ENCODE measurements at regions not wholly inside any gene's neighbourhood (a gene's known extent, or its start where the extent isn't known, plus 50 kb on each side); places are given as distances from the start of the nearest gene placed in this dataset.

- ChIA-PET POLR2A (no interaction called here), CTCF (interaction anchor here (0.5 to 4.5 kb wide), 37 partner anchors 10 to 952 kb away, joined by 3 to 38 read pairs (median 4); no protein-coding TSS in a partner anchor)
- Histone ChIP-seq H3K27ac (ENCODE audit: extremely low read depth, low read depth, low read length) (no peak overlapping the region), H3K9me3 (ENCODE audit: control insufficient read depth, insufficient read depth, low read depth, low read length) (no peaks in the 10 kb centered on the region), H3K4me3 (ENCODE audit: low read depth, low read length) (no peak overlapping the region), H3K36me3 (ENCODE audit: control insufficient read depth in 2 of 2, insufficient read depth in 1 of 2, low read length in 2 of 2) (no peaks in the 10 kb centered on the region), H3K4me1 (ENCODE audit: control insufficient read depth, insufficient read depth, low read length) (peaks cover 13% of the 10 kb centered on the region)
- TF ChIP-seq TRIM28 (IDR thresholded peaks at IDR 0.05; ENCODE audit: borderline replicate concordance, low read length) (no peak), GLIS2 (tag by site-specific recombination; IDR thresholded peaks at IDR 0.05) (no peak), ZNF302 (tag by site-specific recombination; IDR thresholded peaks at IDR 0.05; ENCODE audit: low read depth) (no peak), ZNF654 (tag by site-specific recombination; IDR thresholded peaks at IDR 0.05; ENCODE audit: low read depth) (no peak)
- TF ChIP-seq, protein P1, sequence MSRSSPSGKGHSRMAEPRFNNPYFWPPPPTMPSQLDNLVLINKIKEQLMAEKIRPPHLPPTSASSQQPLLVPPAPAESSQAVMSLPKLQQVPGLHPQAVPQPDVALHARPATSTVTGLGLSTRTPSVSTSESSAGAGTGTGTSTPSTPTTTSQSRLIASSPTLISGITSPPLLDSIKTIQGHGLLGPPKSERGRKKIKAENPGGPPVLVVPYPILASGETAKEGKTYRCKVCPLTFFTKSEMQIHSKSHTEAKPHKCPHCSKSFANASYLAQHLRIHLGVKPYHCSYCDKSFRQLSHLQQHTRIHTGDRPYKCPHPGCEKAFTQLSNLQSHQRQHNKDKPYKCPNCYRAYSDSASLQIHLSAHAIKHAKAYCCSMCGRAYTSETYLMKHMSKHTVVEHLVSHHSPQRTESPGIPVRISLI (tag by site-specific recombination; IDR thresholded peaks at IDR 0.05), result no peak
- TF ChIP-seq, protein P2, sequence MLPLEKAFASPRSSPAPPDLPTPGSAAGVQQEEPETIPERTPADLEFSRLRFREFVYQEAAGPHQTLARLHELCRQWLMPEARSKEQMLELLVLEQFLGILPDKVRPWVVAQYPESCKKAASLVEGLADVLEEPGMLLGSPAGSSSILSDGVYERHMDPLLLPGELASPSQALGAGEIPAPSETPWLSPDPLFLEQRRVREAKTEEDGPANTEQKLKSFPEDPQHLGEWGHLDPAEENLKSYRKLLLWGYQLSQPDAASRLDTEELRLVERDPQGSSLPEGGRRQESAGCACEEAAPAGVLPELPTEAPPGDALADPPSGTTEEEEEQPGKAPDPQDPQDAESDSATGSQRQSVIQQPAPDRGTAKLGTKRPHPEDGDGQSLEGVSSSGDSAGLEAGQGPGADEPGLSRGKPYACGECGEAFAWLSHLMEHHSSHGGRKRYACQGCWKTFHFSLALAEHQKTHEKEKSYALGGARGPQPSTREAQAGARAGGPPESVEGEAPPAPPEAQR (tag by site-specific recombination; IDR thresholded peaks at IDR 0.05), result no peak
Observed at GRCh38 chr6:2449572-2449940, 204.2 kb upstream of the GMDS start.

- POLR2A ChIA-PET, result no interaction called here
- TF ChIP-seq ZNF623 (tag by site-specific recombination; IDR thresholded peaks at IDR 0.05), result no peak
- no peak for TF ChIP-seq ZNF624 (tag by site-specific recombination; IDR thresholded peaks at IDR 0.05)
- 0 out of 2 replicates have a peak, but pooled peaks have one; percentile 24 for TF ChIP-seq KLF17 (tag by site-specific recombination; IDR thresholded peaks at IDR 0.05)
- TF ChIP-seq ZNF626 (tag by site-specific recombination; IDR thresholded peaks at IDR 0.05), result no peak
- no peak for TF ChIP-seq BCL11B (tag by site-specific recombination; IDR thresholded peaks at IDR 0.05; ENCODE audit: low read depth)
- TF ChIP-seq ZNF449 (tag by site-specific recombination; IDR thresholded peaks at IDR 0.05), result no peak
- 0 out of 2 replicates have a peak, but pooled peaks have one; percentile 36 for TF ChIP-seq IKZF3 (tag by site-specific recombination; IDR thresholded peaks at IDR 0.05)
- TF ChIP-seq ZNF10 (tag by site-specific recombination; IDR thresholded peaks at IDR 0.05), result peak; percentile 53; the same call in 1 of the 2 replicates
- TF ChIP-seq, protein P3, sequence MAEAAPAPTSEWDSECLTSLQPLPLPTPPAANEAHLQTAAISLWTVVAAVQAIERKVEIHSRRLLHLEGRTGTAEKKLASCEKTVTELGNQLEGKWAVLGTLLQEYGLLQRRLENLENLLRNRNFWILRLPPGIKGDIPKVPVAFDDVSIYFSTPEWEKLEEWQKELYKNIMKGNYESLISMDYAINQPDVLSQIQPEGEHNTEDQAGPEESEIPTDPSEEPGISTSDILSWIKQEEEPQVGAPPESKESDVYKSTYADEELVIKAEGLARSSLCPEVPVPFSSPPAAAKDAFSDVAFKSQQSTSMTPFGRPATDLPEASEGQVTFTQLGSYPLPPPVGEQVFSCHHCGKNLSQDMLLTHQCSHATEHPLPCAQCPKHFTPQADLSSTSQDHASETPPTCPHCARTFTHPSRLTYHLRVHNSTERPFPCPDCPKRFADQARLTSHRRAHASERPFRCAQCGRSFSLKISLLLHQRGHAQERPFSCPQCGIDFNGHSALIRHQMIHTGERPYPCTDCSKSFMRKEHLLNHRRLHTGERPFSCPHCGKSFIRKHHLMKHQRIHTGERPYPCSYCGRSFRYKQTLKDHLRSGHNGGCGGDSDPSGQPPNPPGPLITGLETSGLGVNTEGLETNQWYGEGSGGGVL (tag by site-specific recombination; IDR thresholded peaks at IDR 0.05), result 0 out of 2 replicates have a peak, but pooled peaks have one; percentile 25
- peak; percentile 59 for TF ChIP-seq ZXDB (tag by site-specific recombination; IDR thresholded peaks at IDR 0.05)
- peak; percentile 49; the same call in 1 of the 2 replicates for TF ChIP-seq ZNF600 (tag by site-specific recombination; IDR thresholded peaks at IDR 0.05)
- peak; percentile 87 for TF ChIP-seq ZBTB17 (tag by site-specific recombination; IDR thresholded peaks at IDR 0.05)
- peak; percentile 43; the same call in 1 of the 2 replicates for TF ChIP-seq WT1 (tag by site-specific recombination; IDR thresholded peaks at IDR 0.05)
- no peak for TF ChIP-seq ZSCAN30 (tag by site-specific recombination; IDR thresholded peaks at IDR 0.05)
- no peak for TF ChIP-seq ZNF560 (tag by site-specific recombination; IDR thresholded peaks at IDR 0.05; ENCODE audit: borderline replicate concordance)
- peak; percentile 99 for TF ChIP-seq ZNF2 (tag by site-specific recombination; IDR thresholded peaks at IDR 0.05)
- TF ChIP-seq ZNF558 (tag by site-specific recombination; IDR thresholded peaks at IDR 0.05), result 0 out of 2 replicates have a peak, but pooled peaks have one; percentile 48
- no peak for TF ChIP-seq KLF16 (tag by site-specific recombination; IDR thresholded peaks at IDR 0.05)
- no peak for TF ChIP-seq ZNF514 (tag by site-specific recombination; IDR thresholded peaks at IDR 0.05)
- TF ChIP-seq ZNF658 (tag by site-specific recombination; IDR thresholded peaks at IDR 0.05), result no peak
- TF ChIP-seq ZNF366 (tag by site-specific recombination; conservative IDR thresholded peaks at IDR 0.05), result peak; percentile 61
- no peak for TF ChIP-seq ZNF433 (tag by site-specific recombination; IDR thresholded peaks at IDR 0.05; ENCODE audit: low read depth)
- TF ChIP-seq ZNF629 (tag by site-specific recombination; IDR thresholded peaks at IDR 0.05), result peak; percentile 97
Observed at GRCh38 chr6:2448826-2449571, 203.6 kb upstream of the GMDS start.

More at GRCh38 chr6:2448826-2449571, 203.6 kb upstream of the GMDS start:
- H3K4me1 ChIP-seq (ENCODE audit: control insufficient read depth, insufficient read depth, low read length), result peaks cover 13% of the 10 kb centered on the region
- H3K27ac ChIP-seq (ENCODE audit: extremely low read depth, low read depth, low read length), result no peak overlapping the region
- peak overlapping the region; percentile 20 for H3K4me3 ChIP-seq (ENCODE audit: low read depth, low read length)
- no peaks in the 10 kb centered on the region for H3K9me3 ChIP-seq (ENCODE audit: control insufficient read depth, insufficient read depth, low read depth, low read length)
- CTCF ChIA-PET, result interaction anchor here (0.5 to 4.5 kb wide), 53 partner anchors 10 to 951 kb away, joined by 3 to 38 read pairs (median 3); no protein-coding TSS in a partner anchor
- H3K36me3 ChIP-seq (ENCODE audit: control insufficient read depth in 2 of 2, insufficient read depth in 1 of 2, low read length in 2 of 2), result no peaks in the 10 kb centered on the region
